ENCODE measurements at regions not wholly inside any gene's neighbourhood (a gene's known extent, or its start where the extent isn't known, plus 50 kb on each side); places are given as distances from the start of the nearest gene placed in this dataset.
"Not testable (repeated sequence)": the region's sequence is repeated elsewhere in the genome, so short reads cannot be mapped to it uniquely, and the experiment has no call there.

DNA sequence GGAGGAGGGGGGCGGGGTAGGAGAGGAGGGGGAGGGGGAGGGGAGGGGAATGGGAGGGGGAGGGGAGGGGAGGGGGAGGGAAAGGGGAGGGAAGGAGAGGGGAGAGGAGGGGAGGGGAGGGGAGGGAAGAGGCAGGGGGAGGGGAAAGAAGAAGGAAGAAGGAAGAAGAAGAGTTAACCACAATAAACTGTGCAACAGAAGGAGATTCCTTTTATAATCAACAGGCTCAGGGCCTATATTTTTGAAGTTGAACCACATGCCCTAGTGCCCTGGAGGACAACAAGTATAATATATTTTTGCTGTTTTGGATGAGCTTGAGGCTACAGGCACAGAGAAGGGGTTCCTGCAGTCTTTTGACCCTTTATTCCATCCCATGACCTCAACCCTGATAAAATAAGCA is 228.2 kb upstream of the IRF2BP2 start:
- no peak for DNase-seq

DNA sequence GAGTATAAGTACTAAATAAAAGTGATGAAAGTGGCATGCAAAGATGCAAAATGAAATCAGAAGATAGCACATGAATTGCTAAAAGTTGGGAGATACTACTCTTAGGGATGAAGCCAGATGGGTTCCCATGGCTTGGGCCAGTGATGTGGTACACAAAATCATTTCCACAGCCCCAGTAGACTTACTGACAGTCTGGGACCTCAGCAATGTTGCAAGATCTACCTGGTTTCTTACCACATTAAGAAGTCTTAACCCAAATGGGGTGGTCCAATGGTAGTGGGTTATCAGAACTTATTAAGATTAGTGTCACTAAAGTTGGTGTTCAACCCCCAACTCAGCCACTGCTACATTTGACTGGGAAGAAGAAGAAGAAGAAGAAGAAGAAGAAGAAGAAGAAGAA is 227.7 kb upstream of the IRF2BP2 start:
- DNase-seq, result no peak

DNA sequence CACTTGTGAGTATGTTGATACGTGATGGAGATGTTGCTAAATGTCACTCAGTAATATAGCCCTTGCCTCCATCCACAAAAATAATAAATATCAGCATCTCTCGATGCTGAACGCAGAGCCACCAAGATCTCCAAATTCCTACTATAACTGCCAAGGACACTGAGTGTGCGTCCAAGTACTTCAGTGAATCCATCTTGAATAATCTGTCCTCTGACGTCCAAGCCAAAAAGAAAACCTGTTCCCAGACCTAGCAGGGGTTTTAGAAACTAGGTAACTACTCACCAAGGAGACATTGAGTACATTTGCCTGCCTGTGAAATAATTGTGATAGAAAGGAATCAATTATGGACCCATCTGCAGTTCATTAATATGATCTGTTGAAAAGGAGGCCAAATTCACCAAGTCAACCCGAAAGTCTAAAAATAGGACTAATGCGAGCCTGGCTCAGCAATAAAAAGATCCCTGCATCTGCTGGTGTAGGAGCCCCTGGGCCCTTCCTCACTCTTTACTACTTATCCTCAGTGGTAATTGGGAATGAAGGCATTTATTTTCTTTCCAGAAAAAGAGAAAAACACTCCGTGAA is 226.9 kb upstream of the IRF2BP2 start:
- DNase-seq, result no peak

DNA sequence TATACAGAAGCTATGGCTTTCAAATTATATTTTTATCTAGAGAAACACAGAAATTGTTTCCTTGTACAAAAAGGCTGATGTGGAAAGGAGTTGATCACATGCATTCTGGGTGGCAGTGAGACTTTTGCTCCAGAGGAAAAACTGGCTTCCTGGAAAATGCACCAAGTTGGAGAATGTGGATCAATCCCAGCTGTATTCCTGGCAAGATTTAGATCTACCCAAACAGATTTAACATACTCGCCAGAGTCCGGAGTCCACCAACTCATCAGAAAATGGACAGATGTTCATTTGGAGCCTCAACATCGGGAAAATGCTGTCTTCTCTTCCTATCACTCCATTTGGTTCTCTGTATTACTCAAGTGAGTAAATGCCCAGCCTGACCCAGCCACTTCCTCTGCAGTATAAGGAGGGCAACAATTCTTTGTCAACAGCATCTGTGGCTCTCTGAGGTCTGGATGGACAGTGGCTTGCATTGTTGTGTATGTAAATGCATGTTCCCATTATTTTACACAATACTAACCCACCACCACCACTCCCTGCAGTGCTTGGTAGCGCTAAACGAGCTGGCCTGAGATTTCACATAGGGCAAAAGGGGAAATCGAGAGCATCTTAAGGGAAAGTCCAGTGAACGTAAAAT is 226.2 kb upstream of the IRF2BP2 start:
- DNase-seq, result no peak

DNA sequence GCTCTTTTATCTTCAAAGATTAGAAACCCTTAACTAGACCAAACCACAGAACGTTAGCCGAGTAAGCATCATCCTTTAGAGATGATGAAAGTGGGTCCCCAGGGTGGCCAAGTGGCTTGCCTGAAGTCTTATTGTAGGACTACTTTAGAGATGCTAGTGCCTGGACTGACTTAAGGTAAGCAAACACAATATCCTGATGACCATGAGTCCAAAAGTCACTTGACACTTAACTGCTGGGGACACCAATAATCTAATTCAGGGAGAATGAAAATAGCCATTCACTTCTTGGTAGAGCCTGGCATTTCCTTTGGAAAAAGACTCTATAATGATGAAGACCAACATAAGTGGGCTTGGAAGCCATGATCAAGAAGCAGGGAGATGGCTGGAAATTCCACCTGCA is 225.3 kb upstream of the IRF2BP2 start:
- DNase-seq, result no peak

DNA sequence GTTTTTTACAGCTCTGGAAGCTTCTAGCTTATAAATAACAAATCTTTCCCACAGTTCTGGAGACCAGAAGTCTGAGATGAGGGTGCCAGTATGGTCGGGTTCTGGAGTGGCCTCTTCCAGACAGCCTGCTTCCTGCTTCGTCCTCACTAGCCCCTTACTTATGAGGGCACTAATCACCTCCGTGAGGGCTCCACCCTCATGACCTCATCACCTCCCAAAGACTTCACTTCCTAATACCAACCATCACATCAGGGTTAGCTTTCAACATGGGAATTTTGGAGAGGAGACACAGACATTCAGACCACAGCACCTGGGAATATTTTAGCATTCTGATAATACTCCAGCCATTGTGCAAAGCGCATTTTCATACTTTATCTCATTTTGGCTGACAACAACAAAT is 223.7 kb upstream of the IRF2BP2 start:
- no peak for DNase-seq

DNA sequence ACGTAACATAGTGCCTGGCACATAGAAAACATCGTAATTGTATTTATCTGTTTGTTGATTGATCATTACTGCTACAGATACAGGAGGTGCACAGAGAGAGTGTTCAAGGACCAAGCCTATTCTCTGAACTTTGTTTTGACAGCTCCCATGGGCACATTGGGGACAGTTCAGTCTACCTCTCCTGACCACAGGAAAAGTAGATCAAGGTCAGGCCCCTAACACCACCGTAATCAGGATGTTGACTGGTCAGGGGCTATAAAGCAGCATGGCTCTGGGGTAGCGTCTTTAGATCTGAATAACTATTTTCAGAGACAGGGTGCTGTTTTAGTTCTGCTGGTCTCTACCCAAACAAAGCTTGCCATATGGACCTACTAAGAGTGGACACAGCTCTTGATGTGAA is 223.1 kb upstream of the IRF2BP2 start:
- no peak for DNase-seq

DNA sequence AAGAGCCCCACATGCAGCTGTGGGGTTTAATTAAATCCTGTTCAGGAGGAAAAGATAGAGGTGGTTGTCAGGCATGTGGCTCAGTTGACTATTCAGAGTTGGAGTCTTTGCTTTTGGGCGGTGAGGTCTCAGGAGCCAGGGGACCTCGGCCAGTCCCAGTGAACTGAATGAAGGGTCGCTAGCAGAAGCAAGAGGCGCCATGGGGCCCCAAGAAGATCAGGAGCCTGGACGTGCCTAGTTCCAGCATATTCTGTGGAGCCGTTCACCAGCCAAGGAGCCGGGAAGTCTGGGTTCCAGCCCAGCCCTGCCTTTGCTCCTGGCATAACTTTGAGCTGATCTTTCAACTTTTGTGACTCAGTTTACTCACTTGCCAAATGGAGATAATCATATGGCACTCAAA is 217.7 kb upstream of the IRF2BP2 start:
- no peak for DNase-seq

DNA sequence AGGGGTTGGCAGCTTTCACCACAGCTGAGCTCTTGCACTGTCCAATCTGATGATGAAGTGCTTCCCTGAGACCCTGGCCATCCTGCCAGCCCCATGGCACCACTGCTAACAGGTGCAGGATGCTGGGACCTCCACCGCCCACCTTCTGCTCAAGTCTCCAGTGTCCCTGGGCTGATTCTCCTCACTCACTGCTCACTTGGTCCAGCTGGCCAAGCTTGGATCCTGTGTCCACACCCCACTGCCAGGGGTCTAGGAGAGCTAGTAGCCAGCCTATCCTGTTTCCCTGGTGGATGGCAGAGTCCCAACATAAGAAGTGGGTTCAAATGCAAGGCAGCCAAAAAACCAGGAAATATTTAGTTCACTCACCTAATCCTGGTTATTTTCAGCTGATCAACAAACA is 217.2 kb upstream of the IRF2BP2 start:
- no peak for DNase-seq

DNA sequence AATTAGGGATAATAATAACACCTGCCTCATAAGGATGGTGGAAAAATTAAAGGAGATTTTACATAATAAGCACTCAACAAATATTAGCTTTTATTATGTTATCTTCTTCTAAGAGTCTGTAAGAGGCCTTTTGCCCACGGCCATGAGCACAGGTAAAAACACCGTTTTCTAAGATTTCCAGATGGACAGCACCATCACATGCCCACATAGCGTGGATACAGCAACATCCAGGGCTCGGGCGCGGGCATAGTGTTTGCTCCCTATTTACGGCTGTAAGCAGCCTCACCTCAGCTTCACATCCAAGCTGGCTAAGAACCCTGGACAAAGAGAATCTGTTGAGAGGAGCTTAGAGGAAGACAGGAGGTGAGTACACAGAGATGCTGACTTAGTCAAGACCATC is 216.4 kb upstream of the IRF2BP2 start:
- no peak for DNase-seq

DNA sequence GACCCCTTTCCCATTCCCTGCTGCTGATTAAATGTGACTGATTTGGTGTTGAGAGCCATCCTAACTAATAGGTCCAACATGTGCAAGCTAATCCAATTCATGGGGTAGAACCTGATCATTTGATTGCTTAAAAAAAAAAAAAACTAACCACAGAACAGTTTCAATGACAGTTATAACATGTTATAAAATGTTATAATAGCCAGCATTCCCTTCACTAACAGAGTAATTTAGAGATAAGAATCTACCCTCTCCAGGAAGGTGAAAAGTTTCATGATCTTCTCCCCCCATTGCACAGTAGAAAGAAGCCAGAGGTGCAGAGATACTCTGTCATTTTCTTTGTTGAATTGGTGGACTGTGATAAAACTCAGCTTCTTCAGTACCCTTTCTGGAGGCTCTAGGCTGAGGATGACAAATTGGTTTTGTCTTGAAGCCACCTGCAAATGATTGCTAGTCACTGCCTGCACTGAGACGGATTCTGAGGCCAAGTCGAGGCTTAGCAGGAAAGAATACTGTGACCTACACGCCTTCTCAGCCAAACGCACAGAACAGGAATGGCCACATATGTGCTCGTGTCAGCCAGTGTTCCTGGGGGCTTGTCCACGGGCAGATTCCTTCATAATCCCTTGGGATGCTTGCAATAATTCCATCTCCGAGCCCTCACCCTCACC is 215.7 kb upstream of the IRF2BP2 start:
- no peak for DNase-seq

DNA sequence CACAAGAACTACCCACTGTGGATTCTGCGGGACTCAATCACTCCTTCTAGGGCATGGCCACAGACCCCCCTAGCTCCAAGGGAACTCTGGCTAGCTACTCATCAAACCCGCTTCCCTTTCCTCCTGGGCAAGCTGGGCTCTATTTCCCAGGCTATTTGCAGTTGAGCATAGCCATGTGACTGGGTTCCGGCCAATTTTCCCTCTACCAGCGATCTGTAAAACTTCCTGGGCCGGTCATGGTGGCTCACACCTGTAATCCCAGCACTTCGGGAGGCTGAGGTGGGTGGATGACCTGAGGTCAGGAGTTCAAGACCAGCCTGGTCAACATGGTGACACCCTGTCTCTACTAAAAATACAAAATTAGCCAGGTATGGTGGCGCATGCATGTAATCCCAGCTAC is 214.9 kb upstream of the IRF2BP2 start:
- DNase-seq, result not testable (repeated sequence)

DNA sequence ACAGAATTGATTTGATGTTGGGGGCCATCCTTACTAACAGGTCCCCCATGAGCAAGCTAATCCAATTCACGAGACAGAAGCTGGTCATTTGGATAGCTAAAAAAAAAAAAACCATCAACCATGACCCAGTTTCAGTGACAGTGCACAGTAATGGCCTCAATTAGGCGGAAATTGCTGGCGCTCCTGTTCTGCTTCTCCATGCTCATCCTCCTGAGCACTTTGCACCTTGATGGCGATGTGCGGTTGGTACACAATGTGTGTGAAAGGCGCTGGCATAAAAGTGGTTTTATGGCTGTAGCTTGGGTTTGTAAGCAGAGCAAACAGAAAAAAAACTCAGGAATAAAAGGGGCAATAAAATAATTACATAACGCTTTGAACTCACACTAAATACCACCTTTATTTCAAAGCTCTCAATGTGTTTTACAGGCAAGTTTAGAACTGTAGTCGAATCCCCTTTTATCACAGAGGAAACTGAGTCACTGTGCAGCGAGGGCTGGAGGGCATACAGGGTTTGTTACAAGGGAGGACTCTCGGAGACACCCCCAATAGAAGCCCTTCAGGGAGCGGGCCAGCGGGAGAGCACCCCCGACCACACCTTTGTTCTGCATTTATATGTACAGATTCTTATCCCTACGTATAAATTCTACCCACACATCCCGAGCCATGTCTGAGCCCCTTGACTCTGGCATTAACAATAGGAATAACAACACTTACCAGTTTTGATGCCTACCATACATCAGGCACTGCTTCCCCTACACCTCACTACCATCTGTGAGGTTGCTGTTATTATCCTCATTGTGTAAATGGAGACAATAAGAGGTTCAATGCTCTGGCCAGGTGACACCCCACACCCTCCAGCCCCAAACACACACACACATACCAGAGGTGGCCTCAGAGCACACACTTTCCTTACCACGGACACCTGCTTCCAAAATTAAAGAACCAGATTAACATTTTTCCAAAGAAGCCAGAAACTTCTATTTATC is 213.5 kb upstream of the IRF2BP2 start:
- DNase-seq, result no peak

DNA sequence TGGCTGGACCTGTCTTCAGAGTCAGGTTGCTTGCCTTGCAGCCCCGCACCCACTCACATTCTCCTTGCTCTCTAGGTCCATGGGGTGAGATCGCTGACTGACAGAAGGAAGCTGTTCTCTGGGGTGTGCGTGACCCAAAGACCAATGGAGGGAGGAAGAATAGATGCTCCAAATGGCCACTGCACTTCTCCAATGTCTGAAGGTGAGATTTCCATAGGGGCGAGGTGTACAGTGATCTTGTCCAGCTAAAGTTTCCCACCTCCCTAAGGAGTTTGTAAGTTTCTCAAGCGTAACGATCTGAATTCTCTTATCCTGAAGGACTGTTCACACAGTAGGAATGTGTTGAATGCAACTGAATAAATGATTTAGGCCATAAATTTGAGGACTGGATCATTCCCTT is 211.9 kb upstream of the IRF2BP2 start:
- DNase-seq, result no peak

DNA sequence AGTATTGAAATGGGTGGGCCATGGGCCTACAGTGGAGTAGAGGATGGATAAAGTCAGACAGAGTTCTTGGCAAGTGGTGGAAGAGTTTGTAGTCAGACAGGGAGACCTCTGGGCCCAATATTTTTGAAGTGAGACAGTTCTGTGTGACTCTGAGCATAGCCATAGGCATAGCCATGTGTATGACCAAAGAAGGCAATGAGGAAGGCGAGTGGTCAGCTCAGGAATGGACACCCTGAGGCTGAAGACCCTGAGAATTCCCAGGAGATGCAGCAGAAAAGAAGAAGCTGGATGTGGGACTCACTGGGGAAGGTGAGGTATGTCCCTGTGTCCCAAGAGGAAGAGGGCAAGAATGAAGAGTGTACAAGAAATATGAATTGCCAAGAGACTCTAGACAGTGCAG is 210.6 kb upstream of the IRF2BP2 start:
- DNase-seq, result no peak

DNA sequence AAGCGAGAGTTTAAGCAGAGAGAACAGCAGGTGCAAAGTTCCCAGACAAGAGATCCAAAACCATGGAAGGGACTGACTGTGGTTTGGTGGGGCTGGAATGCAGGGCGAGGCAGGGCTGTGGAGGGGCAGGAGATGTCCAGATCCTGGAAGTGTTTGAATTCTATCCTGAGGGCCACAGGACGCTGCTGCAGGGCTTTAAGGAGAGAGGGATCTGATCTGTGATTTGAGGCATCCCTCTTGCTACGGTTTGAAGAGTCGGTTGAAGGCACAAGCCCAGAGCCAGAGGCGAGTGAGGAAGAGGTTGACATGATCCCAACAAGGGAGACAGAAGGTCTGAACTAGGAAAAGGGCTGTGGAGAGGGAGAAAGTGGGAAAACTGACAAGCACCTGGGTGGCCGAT is 209.9 kb upstream of the IRF2BP2 start:
- DNase-seq, result not testable (repeated sequence)

DNA sequence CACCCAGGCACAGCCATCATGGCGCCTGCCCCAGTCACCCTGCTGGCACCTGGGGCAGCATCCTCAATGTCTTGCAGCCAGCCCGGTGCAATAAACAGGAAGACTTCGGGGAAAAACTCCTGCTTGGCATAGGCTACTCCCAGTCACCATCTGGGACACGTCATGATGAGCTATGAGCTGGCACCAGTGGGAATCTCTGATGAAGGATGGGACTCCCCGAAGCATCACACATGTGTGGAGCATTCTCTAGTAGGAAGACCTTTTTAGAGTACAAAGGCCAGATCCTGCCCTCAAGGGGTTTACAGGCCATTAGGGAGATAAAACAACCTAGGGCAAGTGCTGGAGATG is 208.0 kb upstream of the IRF2BP2 start:
- DNase-seq, result not testable (repeated sequence)

DNA sequence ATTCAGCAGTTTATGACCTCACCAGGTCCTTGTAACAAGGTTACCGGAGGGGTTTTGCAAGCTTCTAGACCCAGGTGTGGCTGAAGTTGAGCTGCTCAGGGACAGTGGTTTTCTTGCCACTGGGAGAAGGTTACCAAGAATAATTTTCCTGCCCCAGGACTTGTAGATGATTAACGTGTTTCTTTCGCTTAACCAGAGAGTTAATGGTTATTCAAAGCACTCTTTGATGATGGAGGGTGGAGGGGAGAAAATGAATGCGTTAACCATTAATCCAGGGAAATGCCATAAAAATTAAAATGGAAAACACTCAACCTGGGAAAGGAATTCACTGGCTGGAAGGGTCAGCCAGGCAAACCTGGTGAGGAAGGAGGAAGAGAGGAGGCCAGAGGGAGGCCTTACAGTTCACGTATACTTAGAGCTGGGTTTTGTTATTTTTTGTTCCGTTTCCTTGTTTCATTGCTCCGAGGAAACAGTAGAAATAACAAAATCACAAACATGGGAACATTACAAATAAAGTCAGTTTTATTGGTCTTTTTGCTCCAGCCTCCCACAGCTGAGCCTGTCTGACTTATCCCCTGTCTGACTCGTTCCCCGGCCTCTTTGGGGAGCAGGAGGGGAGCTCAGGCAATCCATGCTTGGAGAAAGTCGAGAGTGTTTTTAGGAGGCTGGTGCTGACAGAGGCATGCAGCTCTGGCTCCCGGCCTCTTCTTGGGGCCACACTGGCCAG is 207.5 kb upstream of the IRF2BP2 start:
- DNase-seq, result not testable (repeated sequence)

DNA sequence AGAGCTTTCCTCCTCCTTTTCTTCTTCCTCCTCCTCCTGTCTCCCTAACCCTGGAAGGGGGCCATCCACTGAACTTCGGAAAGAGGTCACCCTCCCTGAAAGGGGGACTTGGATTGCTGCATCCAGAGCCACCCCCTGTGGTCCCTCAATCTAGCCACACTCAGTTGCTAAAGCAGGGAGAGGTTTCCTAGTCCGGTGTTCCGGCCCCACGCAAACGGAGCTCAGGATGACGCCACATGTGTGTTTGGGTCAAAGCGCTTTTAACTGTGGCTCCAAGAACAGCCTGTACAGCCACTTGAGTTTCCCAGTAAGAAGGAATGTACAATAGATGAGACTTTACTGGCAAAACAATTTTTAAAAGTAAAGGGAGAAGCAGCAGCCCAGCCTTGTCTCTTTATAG is 206.9 kb upstream of the IRF2BP2 start:
- DNase-seq, result not testable (repeated sequence)

DNA sequence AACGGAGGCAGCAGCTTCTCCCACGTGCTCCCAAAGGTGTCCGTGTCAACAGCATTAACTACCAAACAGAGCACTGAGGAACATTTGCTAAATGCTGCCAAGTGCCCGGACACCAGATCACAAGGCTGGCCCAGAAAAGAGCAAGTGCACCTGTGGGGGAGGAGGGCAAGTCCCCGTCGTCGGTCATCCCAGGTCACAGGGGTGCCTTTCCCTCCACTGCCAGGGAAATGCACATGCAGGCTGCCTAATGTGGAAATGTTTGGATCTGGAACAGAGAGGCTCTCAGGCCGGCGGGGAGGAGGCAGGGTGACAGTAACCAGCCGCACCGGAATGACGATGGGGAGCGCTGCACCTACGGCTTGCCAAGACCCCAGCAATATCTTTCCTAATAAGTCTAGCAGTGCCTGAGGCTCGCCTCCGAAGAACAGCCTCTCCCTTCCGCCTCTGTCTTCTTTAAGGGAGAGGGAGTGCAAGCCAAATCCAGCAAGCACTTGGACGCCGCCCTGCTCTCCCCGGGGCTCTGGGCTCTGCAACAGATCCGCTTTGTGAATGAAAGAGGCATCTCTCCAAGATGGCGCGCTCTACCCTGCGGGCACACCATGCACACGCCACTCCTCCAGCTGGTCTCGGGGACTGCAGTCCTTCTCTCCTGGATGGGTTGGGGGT is 206.3 kb upstream of the IRF2BP2 start:
- not testable (repeated sequence) for DNase-seq

DNA sequence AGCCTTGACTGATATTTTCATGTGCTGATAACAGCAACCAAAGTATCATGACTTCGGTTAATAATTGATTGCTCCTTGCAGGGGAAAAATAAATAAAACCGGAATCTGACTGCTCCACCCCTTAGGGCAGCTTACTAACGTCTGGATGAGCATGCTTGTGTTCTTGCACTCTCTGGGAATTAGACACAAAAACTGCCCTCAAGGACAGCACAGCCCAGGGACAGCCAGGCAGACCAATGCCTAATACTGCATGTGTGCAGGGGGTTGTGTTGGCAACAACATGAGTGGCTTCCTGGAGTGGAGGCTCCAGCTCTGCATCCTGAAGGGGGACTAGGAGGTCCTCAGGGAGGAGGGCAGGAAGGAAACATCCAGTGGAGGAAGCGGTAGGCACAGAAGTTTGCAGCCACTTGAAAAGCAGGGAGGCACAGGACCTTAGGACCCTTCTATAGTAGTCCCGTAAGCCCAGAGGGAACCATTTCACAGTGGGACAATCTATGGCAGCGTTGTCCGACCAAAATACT is 205.4 kb upstream of the IRF2BP2 start:
- DNase-seq, result not testable (repeated sequence)

DNA sequence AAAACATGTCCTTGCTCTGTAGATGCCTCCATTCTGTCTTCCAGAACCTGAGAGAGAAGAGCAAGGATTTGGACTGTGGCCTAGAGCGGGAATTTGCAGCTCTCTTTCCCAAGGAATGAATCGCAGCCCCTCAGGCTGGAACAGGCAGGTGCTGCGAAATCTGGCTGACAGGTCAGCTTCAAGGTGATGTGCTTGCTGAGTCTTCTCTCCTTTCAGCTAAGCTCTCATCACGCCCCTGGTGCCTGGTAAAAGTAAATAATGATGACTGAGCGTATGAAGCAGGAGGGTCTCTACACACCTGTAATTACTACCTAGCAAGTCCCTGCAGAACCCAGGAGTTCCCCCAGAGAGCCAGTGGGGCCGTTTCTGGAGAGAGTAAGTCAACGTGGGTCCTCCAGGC is 204.3 kb upstream of the IRF2BP2 start:
- DNase-seq, result not testable (repeated sequence)
